H7 (cell line): ENCODE measurements at regions not wholly inside any gene's neighbourhood (a gene's known extent, or its start where the extent isn't known, plus 50 kb on each side); places are given as distances from the start of the nearest gene placed in this dataset.
"Not testable (repeated sequence)": the region's sequence is repeated elsewhere in the genome, so short reads cannot be mapped to it uniquely, and the experiment has no call there.

ENCODE experiments used
- DNase-seq: peaks from one replicate; pipeline ENCODE4 v3.0.0; 2012
- H3K27me3 ChIP-seq: 2 replicates; pipeline ENCODE4 v1.6.0; 2011; ENCODE audit warnings: mild to moderate bottlenecking, low read length; ENCODE audit not compliant: control insufficient read depth, insufficient read depth
- H3K36me3 ChIP-seq: replicated peaks from 2 replicates; pipeline ENCODE4 v1.5.1; 2011; ENCODE audit warnings: low read length; ENCODE audit not compliant: control insufficient read depth, insufficient read depth
- H3K4me3 ChIP-seq: 2 replicates; pipeline ENCODE4 v1.5.1; 2011; ENCODE audit warnings: low read depth, mild to moderate bottlenecking, control low read depth, low read length, moderate library complexity; ENCODE audit not compliant: insufficient read depth

GRCh38 chr22:25335276-25335675 lies 115.8 kb downstream of the CRYBB2 start:
- not testable (repeated sequence) for H3K4me3 ChIP-seq, H3K36me3 ChIP-seq, H3K27me3 ChIP-seq, DNase-seq

DNA sequence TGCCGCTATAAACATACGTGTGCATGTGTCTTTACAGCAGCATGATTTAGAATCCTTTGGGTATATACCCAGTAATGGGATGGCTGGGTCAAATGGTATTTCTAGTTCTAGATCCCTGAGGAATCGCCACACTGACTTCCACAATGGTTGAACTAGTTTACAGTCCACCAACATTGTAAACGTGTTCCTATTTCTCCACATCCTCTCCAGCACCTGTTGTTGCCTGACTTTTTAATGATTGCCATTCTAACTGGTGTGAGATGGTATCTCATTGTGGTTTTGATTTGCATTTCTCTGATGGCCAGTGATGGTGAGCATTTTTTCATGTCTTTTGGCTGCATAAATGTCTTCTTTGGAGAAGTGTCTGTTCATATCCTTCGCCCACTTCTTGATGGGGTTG lies 121.1 kb downstream of the CRYBB2 start:
- not testable (repeated sequence) for H3K4me3 ChIP-seq, DNase-seq, H3K36me3 ChIP-seq, H3K27me3 ChIP-seq

- H3K4me3 ChIP-seq, H3K27me3 ChIP-seq, DNase-seq: not testable (repeated sequence)
Measured at GRCh38 chr22:25344366-25344765, 124.9 kb downstream of the CRYBB2 start.

GRCh38 chr22:25346859-25347751 lies 127.7 kb downstream of the CRYBB2 start:
- Histone ChIP-seq H3K36me3 (peaks cover 6% of the 10 kb centered on the region), H3K4me3 (no peak overlapping the region), H3K27me3 (no peaks in the 10 kb centered on the region)
- no peak for DNase-seq

More at GRCh38 chr22:25344366-25344765, 124.9 kb downstream of the CRYBB2 start:
- not testable (repeated sequence) for H3K36me3 ChIP-seq

DNA sequence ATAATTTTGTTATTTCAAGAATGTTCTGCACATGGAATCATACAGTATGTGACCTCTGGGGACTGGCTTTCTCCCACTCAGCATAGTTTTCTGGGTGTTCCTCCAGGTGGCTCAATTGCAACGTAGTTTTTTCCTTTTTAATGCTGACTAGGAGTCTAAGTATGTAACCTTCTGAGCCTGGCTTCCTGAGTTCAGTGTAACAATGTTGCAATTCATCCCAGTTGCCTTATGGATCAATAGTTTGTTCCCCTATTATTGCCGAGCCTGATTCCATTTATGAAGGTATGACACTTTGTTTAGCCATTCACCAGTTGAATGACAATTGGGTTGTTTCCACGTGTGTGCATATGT lies 128.3 kb downstream of the CRYBB2 start:
- H3K27me3 ChIP-seq: no peaks in the 10 kb centered on the region
- no peak overlapping the region for H3K4me3 ChIP-seq
- peaks cover 6% of the 10 kb centered on the region for H3K36me3 ChIP-seq
- DNase-seq: no peak

DNA sequence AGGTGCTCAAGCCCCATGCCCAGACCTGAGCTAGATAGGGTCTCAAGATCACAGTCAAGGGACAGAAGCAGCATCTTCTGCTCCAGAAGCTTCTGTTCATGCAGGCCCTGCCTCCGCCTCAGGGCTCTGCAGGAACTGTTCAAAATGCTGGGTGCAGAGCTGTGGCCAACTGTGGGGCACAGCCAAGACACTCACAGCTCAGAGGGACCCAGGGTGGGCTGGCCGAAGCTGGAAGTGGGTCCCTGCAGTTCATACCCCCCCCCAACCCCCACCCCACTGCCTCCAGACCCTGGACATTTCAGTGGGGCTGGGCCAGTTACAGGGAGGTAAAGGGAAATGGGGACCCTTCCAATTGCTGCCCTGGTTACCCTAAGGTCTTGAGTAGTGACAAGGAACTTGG lies 129.0 kb downstream of the CRYBB2 start:
- H3K36me3 ChIP-seq: peaks cover 6% of the 10 kb centered on the region
- no peaks in the 10 kb centered on the region for H3K27me3 ChIP-seq
- no peak overlapping the region for H3K4me3 ChIP-seq
- no peak for DNase-seq

- DNase-seq, H3K4me3 ChIP-seq, H3K36me3 ChIP-seq, H3K27me3 ChIP-seq: not testable (repeated sequence)
Measured at GRCh38 chr22:25348996-25349395, 129.6 kb downstream of the CRYBB2 start.

GRCh38 chr22:25350551-25350971 lies 131.1 kb downstream of the CRYBB2 start:
- Histone ChIP-seq H3K27me3 (no peaks in the 10 kb centered on the region), H3K36me3 (peaks cover 9% of the 10 kb centered on the region), H3K4me3 (no peak overlapping the region)
- DNase-seq: peak; percentile 79

- Histone ChIP-seq H3K27me3 (no peaks in the 10 kb centered on the region), H3K36me3 (peaks cover 9% of the 10 kb centered on the region), H3K4me3 (no peak overlapping the region)
- DNase-seq: no peak
Measured at GRCh38 chr22:25351631-25352293, 132.3 kb downstream of the CRYBB2 start.

GRCh38 chr22:25352294-25352680 lies 132.8 kb downstream of the CRYBB2 start:
- Histone ChIP-seq H3K27me3 (no peaks in the 10 kb centered on the region), H3K36me3 (peaks cover 9% of the 10 kb centered on the region), H3K4me3 (no peak overlapping the region)
- no peak for DNase-seq

DNA sequence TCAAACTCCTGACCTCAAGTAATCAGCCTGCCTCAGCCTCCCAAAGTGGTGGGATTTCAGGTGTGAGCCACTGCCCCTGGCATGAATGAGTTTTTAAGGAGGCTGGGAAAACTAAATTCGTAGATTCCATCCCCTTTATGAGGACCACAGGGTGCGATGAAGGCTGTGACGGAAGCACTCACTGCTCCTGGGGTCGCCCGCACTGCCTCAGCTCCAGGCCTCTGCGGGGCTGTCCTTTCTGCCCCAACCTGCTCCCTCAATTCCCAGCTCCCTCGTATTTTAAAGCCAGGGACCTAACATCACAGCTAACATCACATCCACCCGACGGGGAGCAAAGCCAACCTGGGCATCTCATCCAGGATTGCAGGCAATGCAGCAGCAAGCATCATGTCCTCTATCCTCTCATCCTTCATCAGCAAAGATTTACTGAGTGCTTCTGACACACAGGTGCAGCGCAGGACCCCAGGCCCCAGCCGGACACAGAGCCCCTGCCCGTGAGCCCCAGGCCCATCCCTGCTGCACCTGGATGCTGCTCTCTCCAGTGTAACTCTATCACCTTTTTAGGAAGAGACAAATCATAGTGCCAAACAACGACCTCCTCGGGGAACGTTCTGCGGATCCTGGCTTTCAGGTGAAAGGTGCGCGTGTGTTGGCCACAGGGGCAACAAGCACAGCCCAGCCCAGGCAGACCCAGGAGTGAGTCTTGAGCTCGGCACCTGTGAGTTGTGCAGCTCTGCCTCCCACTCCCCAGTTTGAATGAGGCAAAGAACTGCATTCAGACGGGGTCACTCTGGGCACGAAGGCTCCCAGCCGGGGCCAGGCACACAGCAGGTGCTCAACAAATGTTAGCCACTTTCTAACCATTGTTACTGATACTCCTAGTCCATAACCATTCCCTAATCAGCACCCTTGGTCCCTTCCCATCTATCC lies 134.3 kb downstream of the CRYBB2 start:
- Histone ChIP-seq H3K27me3 (no peaks in the 10 kb centered on the region), H3K36me3 (peaks cover 9% of the 10 kb centered on the region), H3K4me3 (no peak overlapping the region)
- peak; percentile 25 for DNase-seq

DNA sequence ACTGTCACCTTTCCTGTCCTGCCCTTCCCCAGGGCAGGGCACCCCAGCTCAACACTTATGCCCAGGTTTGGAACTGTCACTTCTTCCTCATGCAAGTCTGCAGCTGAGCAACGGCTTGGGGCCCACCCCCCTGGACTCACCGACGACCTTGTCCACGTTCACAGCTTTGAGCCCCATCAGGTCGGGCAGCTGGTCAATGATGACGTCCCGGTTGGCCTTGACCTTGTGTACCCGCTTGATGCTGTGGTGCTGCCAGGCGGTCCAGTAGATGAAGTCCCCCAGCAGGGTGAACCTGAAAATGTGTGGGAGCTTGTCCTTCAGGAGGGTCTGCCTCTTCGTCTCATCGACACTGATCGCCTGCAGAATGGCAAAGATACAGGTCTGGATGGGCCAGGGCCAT lies 135.0 kb downstream of the CRYBB2 start:
- Histone ChIP-seq H3K4me3 (no peak overlapping the region), H3K36me3 (peaks cover 10% of the 10 kb centered on the region), H3K27me3 (no peaks in the 10 kb centered on the region)
- DNase-seq: peak; percentile 25

DNA sequence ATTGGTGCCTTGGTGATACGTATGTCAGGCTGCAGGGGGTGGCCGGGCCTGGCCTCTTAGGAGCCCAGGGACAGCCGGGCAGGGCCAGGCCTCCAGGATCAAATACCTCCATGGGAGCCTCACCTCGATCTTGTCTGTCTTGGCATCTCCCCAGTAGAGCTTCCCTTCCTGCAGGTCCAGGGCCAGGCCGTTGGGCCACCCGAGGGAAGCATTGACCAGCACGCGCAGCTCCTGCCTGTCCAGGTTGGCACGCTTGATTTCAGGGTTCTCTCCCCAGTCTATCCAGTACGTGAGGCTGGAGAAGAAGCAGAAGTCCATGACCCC lies 137.7 kb downstream of the CRYBB2 start:
- peaks cover 7% of the 10 kb centered on the region for H3K36me3 ChIP-seq
- H3K4me3 ChIP-seq: no peak overlapping the region
- no peak for DNase-seq
- no peaks in the 10 kb centered on the region for H3K27me3 ChIP-seq

GRCh38 chr22:25357606-25358420 lies 138.4 kb downstream of the CRYBB2 start:
- Histone ChIP-seq H3K4me3 (no peak overlapping the region), H3K27me3 (no peaks in the 10 kb centered on the region), H3K36me3 (peaks cover 7% of the 10 kb centered on the region)
- DNase-seq: no peak
